ENCODE measurements at regions not wholly inside any gene's neighbourhood (a gene's known extent, or its start where the extent isn't known, plus 50 kb on each side); places are given as distances from the start of the nearest gene placed in this dataset.

DNA sequence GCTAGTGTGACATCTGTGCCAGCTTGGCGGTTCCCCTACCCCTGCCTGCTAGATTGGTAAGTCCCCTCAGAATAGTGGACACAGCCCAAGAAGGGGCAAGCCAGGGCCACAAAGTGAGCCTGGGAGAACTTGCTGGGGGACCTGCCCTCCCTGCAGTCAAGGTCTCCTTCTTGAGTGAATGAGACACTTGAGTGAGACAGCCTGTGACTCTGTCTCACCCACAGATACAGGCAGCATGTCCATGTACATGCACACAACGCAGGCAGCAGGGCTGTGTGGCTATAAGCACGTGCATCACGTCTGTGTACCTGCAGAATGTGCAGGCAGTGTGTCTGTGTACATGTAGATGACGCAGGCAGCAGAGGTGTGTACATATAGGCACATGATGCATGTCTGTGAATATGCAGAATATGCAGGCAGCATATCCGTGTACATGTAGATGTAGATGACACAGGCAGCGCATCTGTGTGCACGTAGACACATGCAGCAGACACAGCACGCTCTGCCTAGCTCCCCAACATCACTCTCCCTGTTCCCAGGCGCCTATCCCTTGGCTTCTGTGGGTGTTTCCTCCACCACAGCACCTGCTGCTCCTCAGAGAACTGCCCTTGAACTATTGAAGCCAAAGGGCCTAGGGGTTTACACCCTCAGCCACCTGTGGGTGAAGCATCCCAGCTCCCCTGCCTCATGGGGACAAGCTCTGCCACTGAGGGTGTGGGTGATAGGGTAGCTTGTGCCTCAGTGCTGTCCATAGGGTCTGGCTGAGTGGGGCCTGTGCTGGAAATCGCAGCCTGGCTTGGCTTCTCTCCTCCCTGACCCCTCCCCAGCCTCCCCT lies 147.2 kb upstream of the TWIST2 start:
- TF ChIP-seq EZH2 (IDR thresholded peaks at IDR 0.05; ENCODE audit: insufficient read depth, poor library complexity, severe bottlenecking) (no peak), EZH2phosphoT487 (IDR thresholded peaks at IDR 0.05; ENCODE audit: insufficient read depth, low read depth) (no peak)

Data from GM23248 (cell line).